Erythroblast (primary cell): ENCODE measurements at regions not wholly inside any gene's neighbourhood (a gene's known extent, or its start where the extent isn't known, plus 50 kb on each side); places are given as distances from the start of the nearest gene placed in this dataset.

Experiments used
- GATA1 ChIP-seq: IDR thresholded peaks from 2 replicates; pipeline ENCODE4 v1.6.1; 2011; ENCODE audit warnings: low read depth, mild to moderate bottlenecking, control low read depth, low read length, moderate library complexity
- POLR2A ChIP-seq: IDR thresholded peaks from 2 replicates; pipeline ENCODE4 v1.6.1; 2011; ENCODE audit warnings: mild to moderate bottlenecking, low read length

DNA sequence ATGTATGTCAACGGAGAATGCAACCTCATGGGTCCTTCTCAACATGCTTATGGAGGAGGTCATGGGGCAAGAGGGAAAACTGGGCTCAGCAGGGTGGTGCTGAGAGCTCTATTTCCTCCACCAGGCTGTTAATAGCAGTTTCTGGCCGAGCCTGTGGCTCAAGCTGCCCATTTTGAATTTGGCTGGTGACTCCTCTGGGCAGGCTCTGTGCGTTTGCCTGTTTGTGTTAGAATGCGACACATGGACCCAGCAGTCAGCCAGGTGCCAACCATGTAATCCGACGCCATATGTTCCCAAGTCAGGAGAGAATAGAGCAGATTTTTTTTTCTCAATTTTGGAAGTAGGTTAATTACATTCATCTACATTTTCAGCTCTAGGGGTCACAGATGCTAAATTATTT lies 387.7 kb upstream of the CLINT1 start:
- no peak for TF ChIP-seq GATA1
- no peak for TF ChIP-seq POLR2A
